ENCODE measurements at regions not wholly inside any gene's neighbourhood (a gene's known extent, or its start where the extent isn't known, plus 50 kb on each side); places are given as distances from the start of the nearest gene placed in this dataset.
"Not testable (repeated sequence)": the region's sequence is repeated elsewhere in the genome, so short reads cannot be mapped to it uniquely, and the experiment has no call there.

DNA sequence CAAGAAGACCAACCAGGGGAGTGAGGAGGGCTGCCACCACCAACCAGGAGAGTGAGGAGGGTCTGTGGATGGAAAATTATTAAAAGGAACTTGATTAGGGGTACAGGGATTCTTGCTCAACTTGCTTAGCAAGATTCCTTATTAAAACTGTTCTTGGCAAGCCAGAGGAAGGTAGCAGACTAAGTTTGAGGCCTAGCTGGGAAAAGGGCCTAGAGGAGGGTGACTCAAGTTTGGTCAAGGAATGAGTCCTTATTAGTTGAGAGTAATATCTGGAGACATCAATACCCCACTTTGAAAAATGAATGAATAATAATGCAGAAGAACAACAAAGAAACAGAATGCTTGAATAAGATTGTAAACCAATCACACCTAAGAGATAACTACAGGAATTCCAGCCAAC lies 612.4 kb upstream of the ZFP42 start:
- ATAC-seq: no peak
- DNase-seq (ENCODE audit: low spot score): no peak

DNA sequence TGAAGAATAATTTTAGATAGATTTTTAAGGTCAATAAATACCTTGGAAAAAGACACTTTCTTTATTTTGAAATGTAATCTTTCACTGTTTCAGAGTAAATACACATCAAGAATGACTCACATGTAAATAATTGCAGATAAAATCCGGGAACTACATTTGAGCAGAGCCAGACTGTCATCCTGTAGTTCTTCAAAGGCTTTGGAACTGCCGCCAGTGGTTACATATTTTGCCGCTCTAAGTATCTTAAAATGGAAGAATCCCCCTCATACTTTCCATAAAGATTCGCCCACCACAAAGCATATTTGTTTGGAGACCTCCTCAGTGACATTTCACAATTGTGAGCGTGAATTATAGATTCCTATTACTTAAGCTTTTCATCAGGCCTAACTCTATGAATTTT lies 607.8 kb upstream of the ZFP42 start:
- no peak for ATAC-seq
- DNase-seq (ENCODE audit: low spot score): no peak

GRCh38 chr4:187389420-187389819 lies 606.2 kb upstream of the ZFP42 start:
- ATAC-seq (no peak), DNase-seq (ENCODE audit: low spot score) (no peak)

GRCh38 chr4:187390646-187391045 lies 604.9 kb upstream of the ZFP42 start:
- DNase-seq (ENCODE audit: low spot score): no peak
- no peak for ATAC-seq

GRCh38 chr4:187393531-187394344 lies 601.8 kb upstream of the ZFP42 start:
- DNase-seq (ENCODE audit: low spot score) (no peak), ATAC-seq (no peak)

- DNase-seq (ENCODE audit: low spot score) (no peak), ATAC-seq (no peak)
Measured at GRCh38 chr4:187396106-187396505, 599.5 kb upstream of the ZFP42 start.

DNA sequence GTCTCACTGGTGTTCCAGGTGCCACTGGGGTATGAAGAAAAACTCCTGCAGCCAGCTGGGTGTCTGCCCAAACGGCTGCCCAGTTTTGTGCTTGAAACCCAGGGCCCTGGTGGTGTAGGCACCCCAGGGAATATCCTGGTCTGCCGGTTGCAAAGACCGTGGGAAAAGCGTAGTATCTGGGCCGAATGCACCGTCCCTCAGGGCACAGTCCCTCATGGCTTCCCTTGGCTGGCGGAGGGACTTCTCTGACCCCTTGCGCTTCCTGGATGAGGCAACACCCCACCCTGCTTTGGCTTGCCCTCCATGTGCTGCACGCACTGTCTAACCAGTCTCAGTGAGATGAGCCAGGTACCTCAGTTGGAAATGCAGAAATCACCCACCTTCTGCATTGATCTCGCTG lies 587.1 kb upstream of the ZFP42 start:
- DNase-seq (ENCODE audit: low spot score); ATAC-seq: not testable (repeated sequence)

DNA sequence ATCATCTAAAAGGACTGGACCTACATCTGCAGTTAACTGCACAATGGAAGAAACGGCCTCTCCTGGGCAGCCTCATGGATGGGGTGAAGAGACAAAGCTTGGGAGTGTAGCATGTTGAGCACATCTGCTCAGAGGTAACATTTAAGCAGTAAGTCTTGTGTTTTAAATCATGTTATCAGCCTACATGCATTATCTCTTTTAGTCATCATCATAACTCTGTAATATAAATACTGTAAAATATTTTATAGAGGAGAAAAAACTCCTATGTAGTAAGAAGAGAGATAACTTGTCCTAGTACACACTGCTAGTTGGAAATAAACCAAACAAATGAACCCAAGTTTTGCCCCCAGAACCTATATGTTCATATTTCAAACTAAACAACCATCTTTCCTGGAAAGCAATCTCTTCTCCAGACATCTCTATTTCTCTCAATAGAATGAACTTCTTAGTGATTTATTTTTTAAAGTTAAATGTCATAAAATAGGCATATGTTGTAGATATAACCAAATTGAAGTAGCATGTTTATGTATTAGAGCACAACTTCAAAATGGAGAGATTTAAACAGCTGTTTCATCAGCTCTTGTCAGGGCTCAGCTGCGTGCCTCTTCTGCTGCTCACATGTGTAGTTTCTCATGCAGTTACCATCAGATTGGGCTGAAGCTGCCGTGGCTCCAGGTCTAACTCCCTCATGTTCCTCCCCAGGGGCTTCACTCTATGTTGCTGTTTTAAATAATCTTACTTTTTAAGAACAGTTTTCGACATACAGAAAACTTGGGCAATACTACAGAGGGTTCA lies 581.8 kb upstream of the ZFP42 start:
- no peak for ATAC-seq
- DNase-seq (ENCODE audit: low spot score): no peak

DNA sequence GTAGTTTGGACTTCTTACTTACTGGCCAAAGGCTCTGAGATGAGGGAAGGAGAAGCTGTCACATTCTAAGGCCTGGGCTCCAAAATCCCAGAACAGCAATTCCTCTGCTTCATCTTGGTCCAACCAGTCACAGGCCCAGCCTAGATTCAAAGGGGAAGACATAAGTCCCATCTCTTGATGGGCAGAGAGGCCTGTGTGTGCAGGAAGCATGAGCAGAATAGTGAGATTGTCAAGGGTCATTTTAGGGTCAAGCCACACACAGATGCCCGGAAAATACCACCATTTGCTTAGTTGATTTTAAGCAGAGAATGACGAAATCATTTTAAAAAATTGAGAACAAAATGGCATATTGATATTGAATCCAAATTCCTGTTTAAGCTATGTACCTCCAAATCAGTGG lies 580.9 kb upstream of the ZFP42 start:
- ATAC-seq (no peak), DNase-seq (ENCODE audit: low spot score) (no peak)

GRCh38 chr4:187415231-187415630 lies 580.3 kb upstream of the ZFP42 start:
- DNase-seq (ENCODE audit: low spot score) (no peak), ATAC-seq (no peak)

- ATAC-seq: no peak
- DNase-seq (ENCODE audit: low spot score): no peak
Measured at GRCh38 chr4:187416216-187416615, 579.4 kb upstream of the ZFP42 start.

DNA sequence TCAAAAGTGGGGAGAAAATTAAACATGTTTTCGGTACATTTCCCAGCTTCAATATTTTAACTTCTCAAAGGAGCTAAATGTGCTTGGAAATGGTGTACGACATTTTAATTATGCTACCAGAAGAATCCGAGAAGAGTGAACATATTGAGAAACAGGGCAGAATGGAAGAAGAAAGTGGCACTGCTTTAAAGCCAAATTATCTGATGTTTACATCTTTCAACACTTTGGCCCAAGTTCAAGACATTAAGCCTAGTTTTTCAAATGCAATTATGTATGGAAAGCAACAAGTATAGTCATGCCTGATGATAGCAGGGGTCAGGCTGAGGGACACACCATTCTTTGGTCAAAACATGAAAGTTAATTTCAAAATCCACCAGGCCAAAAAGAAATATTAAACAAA lies 577.9 kb upstream of the ZFP42 start:
- DNase-seq (ENCODE audit: low spot score) (no peak), ATAC-seq (no peak)

DNA sequence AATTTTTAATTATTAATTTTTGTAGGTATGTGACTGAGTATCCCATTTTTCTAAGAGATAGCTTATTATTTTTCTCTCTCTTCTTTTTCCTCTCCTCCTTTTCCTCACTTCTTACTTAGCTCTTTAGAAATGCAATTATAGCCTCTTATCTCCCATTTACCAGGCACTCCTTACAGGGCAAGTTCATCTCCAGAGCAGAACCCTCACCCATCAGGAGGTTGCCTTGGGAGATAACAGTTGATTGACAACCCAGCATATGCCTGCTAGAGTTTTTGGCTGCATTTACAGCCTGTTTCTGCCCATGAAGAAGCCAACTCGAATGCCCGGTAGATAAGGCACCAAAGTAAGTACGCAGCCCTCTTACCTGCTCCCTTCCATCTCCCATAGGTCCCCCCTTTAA lies 572.9 kb upstream of the ZFP42 start:
- ATAC-seq (no peak), DNase-seq (ENCODE audit: low spot score) (no peak)

DNA sequence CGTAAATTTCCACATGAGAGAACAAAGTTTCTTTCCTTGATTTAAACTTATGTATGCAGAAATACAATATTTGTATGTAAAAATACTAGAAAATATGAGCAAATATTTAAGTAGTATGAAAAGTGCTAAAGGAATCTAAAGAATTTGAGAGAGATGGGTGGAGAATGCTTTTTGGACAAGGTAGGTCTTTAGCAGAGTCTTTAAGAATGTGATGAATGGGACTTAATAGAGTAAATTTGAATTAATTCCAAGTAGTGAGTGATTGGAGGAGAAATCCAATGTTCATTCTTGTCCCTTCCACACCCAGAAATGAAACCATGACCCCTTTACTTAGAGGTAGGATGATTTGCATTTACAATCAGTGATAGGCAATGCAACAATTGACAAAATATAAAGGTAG lies 570.9 kb upstream of the ZFP42 start:
- no peak for DNase-seq (ENCODE audit: low spot score)
- no peak for ATAC-seq

GRCh38 chr4:187426511-187426910 lies 569.1 kb upstream of the ZFP42 start:
- no peak for DNase-seq (ENCODE audit: low spot score)
- ATAC-seq: no peak

DNA sequence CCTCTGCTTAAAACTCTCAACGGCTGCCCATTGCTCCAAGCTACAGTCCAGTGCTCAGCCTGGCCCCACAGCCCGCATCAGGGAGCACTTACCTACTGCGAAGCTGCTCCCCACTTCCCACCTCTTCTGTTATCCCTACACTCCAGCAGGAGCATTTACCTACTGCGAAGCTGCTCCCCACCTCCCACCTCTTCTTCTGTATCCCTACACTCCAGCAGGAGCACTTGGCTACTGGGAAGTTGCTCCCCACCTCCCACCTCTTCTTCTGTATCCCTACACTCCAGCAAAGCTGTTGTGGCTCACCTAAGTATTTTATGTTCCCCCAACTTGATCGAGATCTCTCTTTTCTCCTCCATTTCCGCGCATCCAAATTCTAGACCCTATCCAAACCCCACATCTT lies 563.3 kb upstream of the ZFP42 start:
- ATAC-seq: no peak
- DNase-seq (ENCODE audit: low spot score): no peak

- ATAC-seq (no peak), DNase-seq (ENCODE audit: low spot score) (no peak)
Measured at GRCh38 chr4:187433141-187433540, 562.4 kb upstream of the ZFP42 start.

DNA sequence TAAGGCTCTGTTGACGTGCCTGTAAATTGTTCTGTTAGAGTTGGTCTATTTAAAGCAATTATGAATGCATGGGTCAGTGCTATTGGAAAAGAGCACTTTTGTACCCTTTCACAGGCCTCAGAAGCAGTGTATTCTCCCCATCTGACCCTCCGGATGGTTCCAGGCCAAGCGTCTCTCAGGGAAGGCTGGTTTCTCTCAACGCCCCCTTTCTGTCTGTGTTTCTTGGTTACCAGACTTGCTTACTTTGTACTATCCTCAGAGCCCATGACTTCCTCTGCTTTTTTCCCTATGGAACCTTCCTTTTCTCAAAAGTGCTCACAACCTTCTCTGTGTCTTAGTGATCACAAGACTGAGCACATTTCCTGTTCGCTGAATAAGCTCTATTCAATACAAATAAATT lies 559.3 kb upstream of the ZFP42 start:
- DNase-seq (ENCODE audit: low spot score): no peak
- no peak for ATAC-seq

- DNase-seq (ENCODE audit: low spot score) (no peak), ATAC-seq (no peak)
Measured at GRCh38 chr4:187444061-187444460, 551.5 kb upstream of the ZFP42 start.

DNA sequence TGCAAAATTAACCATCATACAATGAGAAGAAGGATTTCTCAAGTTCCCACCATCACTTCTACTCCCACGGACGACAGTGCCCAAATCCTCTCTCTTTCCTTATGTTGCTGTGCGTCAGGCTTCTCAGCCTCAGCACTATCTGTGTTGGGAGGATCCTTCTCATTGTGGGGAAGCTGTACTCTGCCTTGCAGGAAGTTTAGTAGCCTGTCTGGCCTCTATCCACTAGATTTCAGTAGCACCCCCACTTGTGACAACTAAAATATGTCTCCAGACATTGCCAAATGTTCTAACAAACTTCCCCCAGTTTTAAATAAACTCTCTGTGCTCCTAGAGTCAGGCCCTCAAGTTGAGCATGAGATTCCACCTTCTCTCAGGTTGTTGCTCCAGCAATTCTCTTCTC lies 545.9 kb upstream of the ZFP42 start:
- ATAC-seq (no peak), DNase-seq (ENCODE audit: low spot score) (no peak)

DNA sequence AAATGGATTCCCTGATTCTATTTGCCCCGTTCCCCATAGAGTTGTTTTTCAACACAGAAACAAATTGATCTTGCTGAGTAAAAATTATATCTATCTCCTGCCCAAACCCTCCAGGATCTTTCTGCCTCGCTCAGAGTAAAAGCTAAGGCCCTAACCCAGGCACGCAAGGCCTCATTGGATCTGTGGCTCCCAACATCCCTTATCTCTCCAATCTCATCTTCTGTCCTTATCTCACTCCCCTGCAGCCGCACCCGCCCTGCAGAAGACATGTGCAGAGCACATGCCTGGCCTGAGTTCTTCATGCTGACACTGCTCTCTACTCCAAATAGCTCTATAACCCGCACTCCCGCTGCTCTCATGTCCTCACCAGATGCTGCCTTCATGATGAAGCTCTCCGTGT lies 543.8 kb upstream of the ZFP42 start:
- ATAC-seq: no peak
- no peak for DNase-seq (ENCODE audit: low spot score)

DNA sequence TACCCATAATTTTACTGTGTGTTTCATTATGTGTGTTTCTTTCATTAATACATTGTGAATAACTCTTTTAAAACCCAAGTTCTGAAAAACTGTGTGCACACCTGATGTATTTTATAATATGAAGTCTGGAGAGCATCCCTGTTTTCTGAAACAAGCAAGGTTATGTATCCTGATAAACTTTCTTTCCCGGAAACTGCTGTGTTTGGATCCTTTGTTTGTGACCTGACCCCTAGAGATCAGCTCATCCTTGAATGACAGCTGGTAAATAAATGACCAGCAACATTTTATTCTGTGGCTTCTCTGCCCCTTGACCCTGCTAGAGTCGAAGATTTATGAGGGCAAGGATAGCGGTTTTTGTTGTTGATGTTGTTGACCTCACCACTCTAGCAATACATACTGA lies 535.6 kb upstream of the ZFP42 start:
- DNase-seq (ENCODE audit: low spot score) (no peak), ATAC-seq (no peak)

DNA sequence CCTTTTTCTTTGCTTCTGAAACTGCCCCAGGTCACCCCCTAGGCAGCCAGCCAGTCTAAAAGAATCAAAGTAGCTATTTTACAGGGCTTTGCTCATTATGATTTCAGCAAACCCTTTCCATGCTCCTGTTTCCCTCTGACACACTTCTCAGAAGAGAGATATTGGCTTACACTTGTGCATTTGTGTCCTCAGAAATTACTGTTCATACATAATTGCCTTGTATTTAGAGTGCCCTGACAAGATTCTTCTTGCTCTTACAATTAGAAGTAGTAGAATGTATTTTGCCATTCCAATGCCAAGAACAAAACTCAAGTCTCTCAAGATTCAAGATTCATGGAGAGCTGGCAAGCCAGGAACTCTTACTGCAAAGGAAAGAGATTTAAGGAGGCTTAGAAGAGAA lies 531.0 kb upstream of the ZFP42 start:
- no peak for DNase-seq (ENCODE audit: low spot score)
- ATAC-seq: no peak

All from left lobe of liver (tissue), 2 donors.